Cardiac fibroblast (primary cell): ENCODE measurements at regions not wholly inside any gene's neighbourhood (a gene's known extent, or its start where the extent isn't known, plus 50 kb on each side); places are given as distances from the start of the nearest gene placed in this dataset.
"Not testable (repeated sequence)": the region's sequence is repeated elsewhere in the genome, so short reads cannot be mapped to it uniquely, and the experiment has no call there.

Experiments
- DNase-seq, 2 donors: peaks; one replicate each; pipeline versions ENCODE4 v3.0.0 to v3.0.0-alpha.2; 2010; ENCODE audit warnings: low read depth in 2 of 2
- H3K4me3 ChIP-seq, 2 donors: replicated peaks in 1 of 2; 1 replicate in 1 of 2; 2 replicates in 1 of 2; pipeline ENCODE4 v1.5.1; 2011; ENCODE audit warnings: low read depth in 2 of 2, low read length in 2 of 2, mild to moderate bottlenecking in 2 of 2, moderate library complexity in 1 of 2
- TF ChIP-seq, protein P1 (sequence below): IDR thresholded peaks from one replicate; pipeline ENCODE4 v1.5.1; 2011; ENCODE audit warnings: low read depth, mild to moderate bottlenecking, low read length, inconsistent platforms

DNA sequence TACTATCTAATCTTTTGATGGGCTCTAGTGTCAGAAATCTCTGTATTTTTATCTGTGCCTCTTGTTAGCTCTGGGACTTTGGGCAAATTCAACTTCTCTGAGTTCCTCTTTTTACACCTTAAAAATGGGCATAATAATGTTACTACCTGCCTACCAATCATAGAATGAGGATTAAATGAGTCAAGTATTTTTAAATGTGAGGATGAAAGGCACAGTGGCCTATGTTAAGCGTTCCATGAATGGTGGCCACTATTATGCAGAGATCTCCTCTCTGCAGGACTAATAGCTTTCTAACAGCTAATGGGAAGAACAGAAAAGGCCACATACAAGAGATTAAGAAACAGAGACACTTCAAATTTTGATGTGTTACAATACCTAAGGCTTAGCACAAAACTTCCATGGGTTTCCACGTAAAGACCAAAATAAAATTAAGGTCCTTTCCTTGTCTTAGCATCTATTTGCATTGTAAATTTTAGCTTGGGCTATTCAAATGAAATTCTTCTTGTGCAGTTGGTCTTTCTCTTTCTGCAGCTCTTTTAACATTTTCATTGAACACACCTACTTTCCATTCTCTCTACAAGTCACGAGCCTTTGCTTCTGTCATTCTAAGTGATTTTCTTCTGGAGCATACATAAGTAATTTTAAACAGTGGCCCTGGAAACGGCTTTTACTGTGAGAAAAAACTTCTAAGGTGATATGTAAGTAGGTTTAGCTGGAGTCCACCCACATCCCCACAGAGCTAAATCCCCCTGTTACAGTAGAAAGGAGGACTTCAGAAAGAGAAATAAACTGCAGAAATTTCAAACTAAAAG, 117.9 kb upstream of the MED14 start:
- no peak for DNase-seq
- TF ChIP-seq, protein P1, sequence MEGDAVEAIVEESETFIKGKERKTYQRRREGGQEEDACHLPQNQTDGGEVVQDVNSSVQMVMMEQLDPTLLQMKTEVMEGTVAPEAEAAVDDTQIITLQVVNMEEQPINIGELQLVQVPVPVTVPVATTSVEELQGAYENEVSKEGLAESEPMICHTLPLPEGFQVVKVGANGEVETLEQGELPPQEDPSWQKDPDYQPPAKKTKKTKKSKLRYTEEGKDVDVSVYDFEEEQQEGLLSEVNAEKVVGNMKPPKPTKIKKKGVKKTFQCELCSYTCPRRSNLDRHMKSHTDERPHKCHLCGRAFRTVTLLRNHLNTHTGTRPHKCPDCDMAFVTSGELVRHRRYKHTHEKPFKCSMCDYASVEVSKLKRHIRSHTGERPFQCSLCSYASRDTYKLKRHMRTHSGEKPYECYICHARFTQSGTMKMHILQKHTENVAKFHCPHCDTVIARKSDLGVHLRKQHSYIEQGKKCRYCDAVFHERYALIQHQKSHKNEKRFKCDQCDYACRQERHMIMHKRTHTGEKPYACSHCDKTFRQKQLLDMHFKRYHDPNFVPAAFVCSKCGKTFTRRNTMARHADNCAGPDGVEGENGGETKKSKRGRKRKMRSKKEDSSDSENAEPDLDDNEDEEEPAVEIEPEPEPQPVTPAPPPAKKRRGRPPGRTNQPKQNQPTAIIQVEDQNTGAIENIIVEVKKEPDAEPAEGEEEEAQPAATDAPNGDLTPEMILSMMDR: no peak
- no peak overlapping the region for H3K4me3 ChIP-seq

DNA sequence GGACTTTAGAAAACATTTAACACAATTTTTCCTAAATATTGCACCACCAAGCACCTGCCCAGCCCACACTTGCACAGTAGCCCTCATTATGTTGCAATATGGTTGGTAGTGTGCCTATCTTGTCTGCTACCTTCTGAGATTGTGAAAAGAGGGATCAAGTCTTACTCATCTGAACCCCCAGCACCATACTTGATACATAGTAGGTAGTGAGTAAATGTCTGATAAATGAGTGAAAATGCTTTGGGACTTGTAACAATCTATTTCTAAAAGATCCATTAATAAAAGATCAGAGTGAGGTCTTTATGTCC, 118.4 kb upstream of the MED14 start:
- TF ChIP-seq, protein P1: no peak
- H3K4me3 ChIP-seq: no peak overlapping the region
- DNase-seq: no peak

DNA sequence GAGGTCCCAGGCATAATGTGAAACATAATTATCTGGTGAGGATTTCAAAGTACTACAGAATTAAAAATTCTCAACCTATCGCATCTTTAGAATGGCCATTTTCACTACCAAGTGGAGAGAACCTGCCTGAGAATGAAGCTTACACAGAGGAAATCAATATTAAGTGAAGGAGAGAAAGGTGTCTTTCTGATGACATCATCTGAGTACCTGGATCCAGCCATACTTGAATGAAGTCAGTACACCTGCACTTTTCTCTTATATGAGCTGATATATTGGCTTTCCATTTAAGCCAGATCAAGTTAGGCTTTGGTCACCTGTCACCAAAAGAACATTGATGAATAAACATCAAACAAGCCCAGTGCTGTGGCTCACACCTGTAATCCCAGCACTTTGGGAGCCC, 118.9 kb upstream of the MED14 start:
- TF ChIP-seq, protein P1: no peak
- DNase-seq: no peak
- no peak overlapping the region for H3K4me3 ChIP-seq

DNA sequence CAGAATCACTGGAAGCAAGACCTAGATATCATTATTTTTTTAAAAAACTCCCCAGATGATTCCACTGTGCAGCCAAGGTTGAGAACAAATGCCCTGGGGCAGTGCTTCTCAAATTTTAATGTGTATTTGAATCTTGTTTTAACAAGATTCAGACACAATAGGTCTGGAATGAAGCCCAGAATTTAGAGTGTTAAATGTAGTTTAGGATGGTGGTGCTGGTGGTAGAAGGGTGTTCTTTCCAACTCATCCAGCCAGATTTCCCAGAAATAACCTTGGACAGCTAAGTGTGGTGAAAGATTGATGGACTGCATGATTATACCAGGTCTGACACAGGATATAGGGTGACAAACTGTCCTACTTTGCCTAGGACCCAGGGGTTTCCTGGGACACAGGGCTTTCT, 120.1 kb upstream of the MED14 start:
- TF ChIP-seq, protein P1: no peak
- no peak overlapping the region for H3K4me3 ChIP-seq
- DNase-seq: peak in 1 of 2 donors; percentile 46

- no peak for DNase-seq
- TF ChIP-seq, protein P1: no peak
- no peak overlapping the region for H3K4me3 ChIP-seq
These were observed 120.7 kb upstream of the MED14 start for GRCh38 chrX:40855932-40856515.

DNA sequence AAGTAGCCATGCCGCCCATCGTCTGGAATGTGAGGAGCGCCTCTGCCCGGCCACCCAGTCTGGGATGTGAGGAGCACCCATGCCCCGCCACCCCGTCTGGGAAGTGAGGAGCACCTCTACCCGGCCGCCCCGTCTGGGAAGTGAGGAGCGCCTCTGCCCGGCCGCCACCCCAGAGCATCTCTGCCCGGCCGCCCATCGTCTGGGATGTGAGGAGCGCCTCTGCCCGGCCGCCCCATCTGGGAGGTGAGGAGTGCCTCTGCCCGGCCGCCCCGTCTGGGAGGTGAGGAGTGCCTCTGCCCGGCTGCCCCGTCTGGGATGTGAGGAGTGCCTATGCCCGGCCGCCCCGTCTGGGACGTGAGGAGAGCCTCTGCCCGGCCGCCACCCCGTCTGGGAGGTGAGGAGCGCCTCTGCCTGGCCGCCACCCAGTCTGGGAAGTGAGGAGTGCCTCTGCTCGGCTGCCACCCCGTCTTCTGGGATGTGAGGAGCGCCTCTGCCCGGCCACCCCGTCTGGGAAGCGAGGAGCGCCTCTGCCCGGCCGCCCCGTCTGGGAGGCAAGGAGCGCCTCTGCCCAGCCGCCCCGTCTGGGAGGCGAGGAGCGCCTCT, 126.7 kb upstream of the MED14 start:
- H3K4me3 ChIP-seq, DNase-seq: not testable (repeated sequence)

DNA sequence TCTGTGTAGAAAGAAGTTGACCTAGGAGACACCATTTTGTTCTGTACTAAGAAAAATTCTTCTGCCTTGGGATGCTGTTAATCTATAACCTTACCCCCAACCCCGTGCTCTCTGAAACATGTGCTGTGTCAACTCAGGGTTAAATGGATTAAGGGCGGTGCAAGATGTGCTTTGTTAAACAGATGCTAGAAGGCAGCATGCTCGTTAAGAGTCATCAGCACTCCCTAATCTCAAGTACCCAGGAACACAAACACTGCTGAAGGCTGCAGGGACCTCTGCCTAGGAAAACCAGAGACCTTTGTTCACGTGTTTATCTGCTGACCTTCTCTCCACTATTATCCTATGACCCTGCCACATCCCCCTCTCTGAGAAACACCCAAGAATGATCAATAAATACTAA, 127.9 kb upstream of the MED14 start:
- not testable (repeated sequence) for H3K4me3 ChIP-seq, DNase-seq
